IMR-90 (cell line): ENCODE measurements at regions not wholly inside any gene's neighbourhood (a gene's known extent, or its start where the extent isn't known, plus 50 kb on each side); places are given as distances from the start of the nearest gene placed in this dataset.

ENCODE experiments used
- ATAC-seq: fragments of 200-7000 bp; cut with Tn5 transposase; 2 replicates; pipeline ENCODE4 v1.9.1; 2020; ENCODE audit warnings: low read depth, mild to moderate bottlenecking, moderate library complexity
- BruUV-seq: library from RNA; stranded (reverse); fragments of 400-500 nt; replicated peaks from 2 replicates; lab custom pipeline; 2021; lab: Mats Ljungman, UMichigan
- CTCF ChIA-PET: fragments of 300-600 bp; formaldehyde crosslinking; extraction: SDS; loops from one replicate; lab custom pipeline; 2021; ENCODE audit warnings: antibody characterized with exemption; lab: Yijun Ruan, JAX
- POLR2A ChIA-PET: fragments of 300-600 bp; sonication (Branson Sonifier 250); formaldehyde crosslinking; loops from one replicate; lab custom pipeline; 2022; ENCODE audit warnings: antibody characterized with exemption; ENCODE audit not compliant: unreplicated experiment; lab: Charles Lee
- DNase-seq: peaks from one replicate; pipeline ENCODE4 v3.0.0; 2013
- H2AFZ ChIP-seq: replicated peaks from 2 replicates; pipeline ENCODE3; 2013; ENCODE audit warnings: low read length, mild to moderate bottlenecking; ENCODE audit not compliant: poor library complexity
- H2AK5ac ChIP-seq: 2 replicates; pipeline ENCODE4 v1.6.1; 2013; ENCODE audit warnings: low read depth, low read length, inconsistent platforms
- H2AK9ac ChIP-seq: replicated peaks from 2 replicates; pipeline ENCODE3; 2013; ENCODE audit warnings: mild to moderate bottlenecking, low read depth, low read length, moderate library complexity; ENCODE audit not compliant: poor library complexity
- H2BK120ac ChIP-seq: 2 replicates; pipeline ENCODE4 v1.6.1; 2013; ENCODE audit warnings: low read depth, low read length, inconsistent platforms
- H2BK15ac ChIP-seq: 3 replicates; pipeline ENCODE4 v1.6.1; 2013; ENCODE audit warnings: low read depth, low read length, inconsistent platforms
- H2BK20ac ChIP-seq: 2 replicates; pipeline ENCODE4 v1.6.1; 2013; ENCODE audit warnings: low read depth, mild to moderate bottlenecking, inconsistent platforms, low read length, moderate library complexity
- H2BK5ac ChIP-seq: 2 replicates; pipeline ENCODE4 v1.6.1; 2013; ENCODE audit warnings: mild to moderate bottlenecking, low read depth, low read length, inconsistent platforms; ENCODE audit not compliant: poor library complexity, severe bottlenecking
- H3K14ac ChIP-seq: replicated peaks from 2 replicates; pipeline ENCODE4 v1.6.1; 2013; ENCODE audit warnings: low read depth, low read length, inconsistent platforms
- H3K18ac ChIP-seq: 2 replicates; pipeline ENCODE4 v1.6.1; 2013; ENCODE audit warnings: low read depth, low read length, control low read depth
- H3K23ac ChIP-seq: 2 replicates; pipeline ENCODE4 v1.6.1; 2013; ENCODE audit warnings: low read depth, low read length, inconsistent platforms
- H3K27ac ChIP-seq: 2 replicates; pipeline ENCODE4 v1.5.1; 2013; ENCODE audit warnings: mild to moderate bottlenecking, control low read depth, low read length; ENCODE audit not compliant: insufficient read depth
- H3K27me3 ChIP-seq: 2 replicates; pipeline ENCODE4 v1.6.1; 2013; ENCODE audit warnings: low read length; ENCODE audit not compliant: control insufficient read depth, insufficient read depth
- H3K36me3 ChIP-seq: 2 replicates; pipeline ENCODE4 v1.6.1; 2013; ENCODE audit warnings: low read length, mixed read lengths; ENCODE audit not compliant: control insufficient read depth, insufficient read depth
- H3K4ac ChIP-seq: 2 replicates; pipeline ENCODE4 v1.6.1; 2013; ENCODE audit warnings: low read depth, low read length, inconsistent platforms
- H3K4me1 ChIP-seq: 2 replicates; pipeline ENCODE4 v1.6.1; 2013; ENCODE audit warnings: low read length, mixed read lengths; ENCODE audit not compliant: control insufficient read depth, insufficient read depth
- H3K4me2 ChIP-seq: 2 replicates; pipeline ENCODE4 v1.6.1; 2013; ENCODE audit warnings: low read depth, mild to moderate bottlenecking, control low read depth, low read length, moderate library complexity
- H3K4me3 ChIP-seq: 2 replicates; pipeline ENCODE4 v1.5.1; 2013; ENCODE audit warnings: low read depth, mild to moderate bottlenecking, control low read depth, low read length, moderate library complexity; ENCODE audit not compliant: insufficient read depth
- H3K56ac ChIP-seq: 2 replicates; pipeline ENCODE4 v1.6.1; 2013; ENCODE audit warnings: low read length, inconsistent platforms; ENCODE audit not compliant: insufficient read depth; ENCODE audit errors: extremely low read depth
- H3K79me1 ChIP-seq, 2 experiments: 2 replicates each; pipeline ENCODE4 v1.6.1; 2013; ENCODE audit warnings: low read length in 2 of 2, inconsistent platforms in 1 of 2, low read depth in 1 of 2
- H3K9ac ChIP-seq: 2 replicates; pipeline ENCODE4 v1.6.1; 2013; ENCODE audit warnings: low read depth, low read length, control low read depth
- H3K9me1 ChIP-seq: 2 replicates; pipeline ENCODE4 v1.6.1; 2013; ENCODE audit warnings: low read length, inconsistent platforms; ENCODE audit not compliant: insufficient read depth
- H3K9me3 ChIP-seq: 2 replicates; pipeline ENCODE4 v1.6.1; 2013; ENCODE audit warnings: low read length; ENCODE audit not compliant: control insufficient read depth, insufficient read depth
- H4K20me1 ChIP-seq: 2 replicates; pipeline ENCODE4 v1.6.1; 2013; ENCODE audit warnings: low read length, inconsistent platforms; ENCODE audit not compliant: insufficient read depth
- H4K5ac ChIP-seq: 2 replicates; pipeline ENCODE4 v1.6.1; 2013; ENCODE audit warnings: mild to moderate bottlenecking, low read depth, low read length, control low read depth
- H4K8ac ChIP-seq, 2 experiments: 2 replicates each; pipeline ENCODE4 v1.6.1; 2013; ENCODE audit warnings: low read depth in 2 of 2, low read length in 2 of 2, control low read depth in 1 of 2, inconsistent platforms in 1 of 2
- H4K91ac ChIP-seq: 2 replicates; pipeline ENCODE4 v1.6.1; 2013; ENCODE audit warnings: low read depth, low read length, inconsistent platforms; ENCODE audit not compliant: insufficient read depth
- BHLHE40 ChIP-seq: fragments of 150-350 bp; IDR thresholded peaks from 2 replicates; pipeline ENCODE4 v1.6.1; 2016; ENCODE audit warnings: mild to moderate bottlenecking, low read depth, low read length
- CHD1 ChIP-seq: IDR thresholded peaks from 2 replicates; pipeline ENCODE4 v1.6.1; 2012; ENCODE audit warnings: low read depth, low read length, improper control_type of control experiment
- CTCF ChIP-seq: conservative IDR thresholded peaks from 2 replicates; pipeline ENCODE4 v1.5.1; 2012; ENCODE audit warnings: mild to moderate bottlenecking, low read depth, low read length, improper control_type of control experiment
- FOS ChIP-seq: fragments of 150-350 bp; IDR thresholded peaks from 2 replicates; pipeline ENCODE4 v1.6.1; 2016; ENCODE audit warnings: low read depth, low read length
- MAFK ChIP-seq: IDR thresholded peaks from 2 replicates; pipeline ENCODE4 v1.6.1; 2012; ENCODE audit warnings: low read depth, low read length, improper control_type of control experiment
- MAZ ChIP-seq: IDR thresholded peaks from 2 replicates; pipeline ENCODE4 v1.6.1; 2012; ENCODE audit warnings: low read depth, mild to moderate bottlenecking, low read length, improper control_type of control experiment, moderate library complexity, borderline replicate concordance
- MXI1 ChIP-seq: IDR thresholded peaks from 2 replicates; pipeline ENCODE4 v1.6.1; 2012; ENCODE audit warnings: low read depth, mild to moderate bottlenecking, low read length, moderate library complexity, borderline replicate concordance
- NFE2L2 ChIP-seq: fragments of 150-350 bp; IDR thresholded peaks from 2 replicates; pipeline ENCODE4 v1.6.1; 2016; ENCODE audit warnings: low read depth, mild to moderate bottlenecking, low read length
- RFX5 ChIP-seq: IDR thresholded peaks from 2 replicates; pipeline ENCODE4 v1.8.0; 2012; ENCODE audit warnings: low read depth, mild to moderate bottlenecking, low read length, moderate library complexity
- USF2 ChIP-seq: fragments of 150-350 bp; IDR thresholded peaks from 2 replicates; pipeline ENCODE4 v1.6.1; 2017; ENCODE audit warnings: mild to moderate bottlenecking, antibody characterized with exemption, low read length, low read depth
- WGBS, 2 experiments: methylation state at CpG; one replicate each; pipeline versions ENCODE4 v1.1.5 to v1.1.7; 2013; ENCODE audit warnings: missing lambda C conversion rate in 2 of 2; ENCODE audit not compliant: insufficient read length in 1 of 2; ENCODE audit errors: extremely low coverage in 2 of 2; 5-methylcytosine and 5-hydroxymethylcytosine counted together
- dilution Hi-C: fragments of 300-500 bp; cut with HindIII; formaldehyde crosslinking; loops from one replicate; pipeline ENCODE4 v1.14.3; 2018; ENCODE audit warnings: low sequenced_read_pairs; ENCODE audit not compliant: unreplicated experiment
- in situ Hi-C: fragments of 300-500 bp; cut with MboI; formaldehyde crosslinking; loops from 3 replicates; pipeline ENCODE4 v1.14.3; 2019; ENCODE audit warnings: low sequenced_read_pairs, inconsistent platforms, mixed read lengths
- intact Hi-C: fragments of 100-400 bp; cut with micrococcal nuclease; formaldehyde crosslinking; loops from 2 replicates; pipeline ENCODE4 v1.10.0; 2022
- TF ChIP-seq, protein P1 (sequence below): fragments of 150-350 bp; IDR thresholded peaks from 2 replicates; pipeline ENCODE4 v1.6.1; 2016; ENCODE audit warnings: low read depth, mild to moderate bottlenecking, low read length, moderate library complexity, borderline replicate concordance

DNA sequence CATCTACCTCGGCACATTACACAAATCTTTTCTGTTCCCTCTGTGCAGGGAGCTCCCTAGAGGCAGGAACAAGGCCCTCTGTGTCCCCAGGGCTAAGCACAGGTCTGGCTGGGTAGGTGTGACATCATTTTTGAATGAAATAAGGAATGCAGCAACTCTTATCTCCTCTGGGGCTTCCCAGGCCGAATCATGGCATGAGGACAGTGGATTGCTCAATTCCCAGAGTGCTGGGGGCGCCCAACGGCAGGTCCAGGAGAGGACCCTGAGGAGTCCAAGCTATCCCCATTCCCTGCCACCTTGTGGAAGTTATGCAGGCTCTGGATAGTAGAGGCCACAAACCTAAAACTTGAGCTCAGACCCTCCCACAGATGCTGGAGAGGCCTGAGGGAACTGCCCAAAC, 158.0 kb upstream of the RAB6C start:
- Histone ChIP-seq H3K56ac (no peak overlapping the region), H3K23ac (no peak overlapping the region), H2BK15ac (no peak overlapping the region), H4K91ac (no peak overlapping the region), H3K9me3 (no peaks in the 10 kb centered on the region), H3K4me2 (no peak overlapping the region), H3K36me3 (no peaks in the 10 kb centered on the region), H2BK120ac (no peak overlapping the region), H3K27me3 (no peaks in the 10 kb centered on the region), H3K4me1 (no peaks in the 10 kb centered on the region), H2AK9ac (no peak overlapping the region), H3K27ac (no peak overlapping the region), H2BK5ac (no peak overlapping the region), H3K9me1 (no peaks in the 10 kb centered on the region), H3K4ac (no peak overlapping the region), H2BK20ac (no peak overlapping the region), H4K8ac (no peak overlapping the region), H4K20me1 (no peaks in the 10 kb centered on the region), H3K18ac (no peak overlapping the region), H4K5ac (no peak overlapping the region), H3K14ac (no peak overlapping the region), H3K79me1 (no peaks in the 10 kb centered on the region), H2AK5ac (no peak overlapping the region), H3K4me3 (no peak overlapping the region), H2AFZ (no peak overlapping the region), H3K9ac (no peak overlapping the region)
- no TSS peak for BruUV-seq
- in situ Hi-C loops (no loop called here), dilution Hi-C loops (no loop called here), intact Hi-C loops (no loop called here)
- POLR2A ChIA-PET = no interaction called here
- ATAC-seq (no peak), DNase-seq (no peak)
- WGBS, 2 experiments = no CpG with 5 or more reads among the region's 4 CpGs
- TF ChIP-seq CTCF (no peak), MAZ (no peak), USF2 (no peak), CHD1 (no peak), MXI1 (no peak), FOS (no peak), MAFK (no peak), NFE2L2 (no peak), RFX5 (no peak), BHLHE40 (no peak)
- TF ChIP-seq, protein P1, sequence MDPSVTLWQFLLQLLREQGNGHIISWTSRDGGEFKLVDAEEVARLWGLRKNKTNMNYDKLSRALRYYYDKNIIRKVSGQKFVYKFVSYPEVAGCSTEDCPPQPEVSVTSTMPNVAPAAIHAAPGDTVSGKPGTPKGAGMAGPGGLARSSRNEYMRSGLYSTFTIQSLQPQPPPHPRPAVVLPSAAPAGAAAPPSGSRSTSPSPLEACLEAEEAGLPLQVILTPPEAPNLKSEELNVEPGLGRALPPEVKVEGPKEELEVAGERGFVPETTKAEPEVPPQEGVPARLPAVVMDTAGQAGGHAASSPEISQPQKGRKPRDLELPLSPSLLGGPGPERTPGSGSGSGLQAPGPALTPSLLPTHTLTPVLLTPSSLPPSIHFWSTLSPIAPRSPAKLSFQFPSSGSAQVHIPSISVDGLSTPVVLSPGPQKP = no peak
- CTCF ChIA-PET = no interaction called here
